Thymus (tissue), 11 donors: ENCODE measurements at regions not wholly inside any gene's neighbourhood (a gene's known extent, or its start where the extent isn't known, plus 50 kb on each side); places are given as distances from the start of the nearest gene placed in this dataset.

Source experiments
- DNase-seq, 9 donors: peaks; one replicate each; pipeline ENCODE4 v3.0.0-alpha.2; 2013; ENCODE audit warnings: low spot score in 9 of 9, low read depth in 6 of 9, missing footprints in 1 of 9
- H3K27ac ChIP-seq, 2 donors: one replicate each; pipeline ENCODE4 v1.5.1; 2013; ENCODE audit warnings: control low read depth in 1 of 2, low read depth in 1 of 2, low read length in 1 of 2, mild to moderate bottlenecking in 1 of 2, moderate library complexity in 1 of 2
- H3K27me3 ChIP-seq, 2 donors: one replicate each; pipeline ENCODE4 v1.5.1; 2013; ENCODE audit warnings: low read length in 1 of 2; ENCODE audit not compliant: control insufficient read depth in 2 of 2, insufficient read depth in 1 of 2
- H3K36me3 ChIP-seq, 2 donors: one replicate each; pipeline ENCODE4 v1.5.1; 2013; ENCODE audit warnings: low read length in 1 of 2, mild to moderate bottlenecking in 1 of 2, moderate library complexity in 1 of 2; ENCODE audit not compliant: control insufficient read depth in 2 of 2, insufficient read depth in 2 of 2
- H3K4me1 ChIP-seq, 2 donors: one replicate each; pipeline ENCODE4 v1.5.1; 2013; ENCODE audit warnings: low read length in 2 of 2; ENCODE audit not compliant: control insufficient read depth in 2 of 2, insufficient read depth in 2 of 2
- H3K4me3 ChIP-seq, 2 donors: one replicate each; pipeline ENCODE4 v1.5.1; 2013; ENCODE audit warnings: low read length in 2 of 2, control low read depth in 1 of 2, mild to moderate bottlenecking in 1 of 2
- H3K9me3 ChIP-seq, 2 donors: one replicate each; pipeline ENCODE4 v1.5.1; 2013; ENCODE audit warnings: low read length in 1 of 2, mild to moderate bottlenecking in 1 of 2; ENCODE audit not compliant: control insufficient read depth in 2 of 2, insufficient read depth in 1 of 2
- WGBS: extraction: QIAGEN DNeasy Blood & Tissue Kit; methylation state at CpG from one replicate; pipeline ENCODE4 v1.1.7; 2013; 5-methylcytosine and 5-hydroxymethylcytosine counted together
- donor health status: healthy.

GRCh38 chr4:123755655-123756054 is 359.1 kb downstream of the SPRY1 start:
- Histone ChIP-seq H3K36me3 (no peaks in the 10 kb centered on the region), H3K4me3 (no peak overlapping the region), H3K4me1 (no peaks in the 10 kb centered on the region), H3K27me3 (no peaks in the 10 kb centered on the region), H3K27ac (no peak overlapping the region), H3K9me3 (no peaks in the 10 kb centered on the region)
- 96% methylated on average over 2 of the region's 2 CpGs for WGBS
- no peak for DNase-seq

- DNase-seq: no peak
- WGBS: 69% methylated on average over 2 of the region's 2 CpGs
- H3K27me3 ChIP-seq: no peaks in the 10 kb centered on the region
- no peaks in the 10 kb centered on the region for H3K4me1 ChIP-seq
- H3K36me3 ChIP-seq: no peaks in the 10 kb centered on the region
- H3K9me3 ChIP-seq: no peaks in the 10 kb centered on the region
- no peak overlapping the region for H3K27ac ChIP-seq
- no peak overlapping the region for H3K4me3 ChIP-seq
Observed at GRCh38 chr4:123767806-123768205, 371.2 kb downstream of the SPRY1 start.

GRCh38 chr4:123770884-123771283 is 374.3 kb downstream of the SPRY1 start:
- WGBS: over 99% methylated on average over 3 of the region's 3 CpGs
- Histone ChIP-seq H3K9me3 (no peaks in the 10 kb centered on the region), H3K27me3 (no peaks in the 10 kb centered on the region), H3K4me1 (no peaks in the 10 kb centered on the region), H3K36me3 (no peaks in the 10 kb centered on the region), H3K27ac (no peak overlapping the region), H3K4me3 (no peak overlapping the region)
- DNase-seq: no peak

- Histone ChIP-seq H3K4me1 (no peaks in the 10 kb centered on the region), H3K9me3 (no peaks in the 10 kb centered on the region), H3K36me3 (no peaks in the 10 kb centered on the region), H3K27me3 (no peaks in the 10 kb centered on the region), H3K27ac (no peak overlapping the region), H3K4me3 (no peak overlapping the region)
- no peak for DNase-seq
- 89% methylated on average over 1 of the region's 1 CpG for WGBS
Observed at GRCh38 chr4:123776267-123776666, 379.7 kb downstream of the SPRY1 start.

GRCh38 chr4:123777373-123777772 is 380.8 kb downstream of the SPRY1 start:
- DNase-seq: no peak
- 95% methylated on average over 1 of the region's 1 CpG for WGBS
- no peaks in the 10 kb centered on the region for H3K36me3 ChIP-seq

GRCh38 chr4:123783151-123783790 is 386.7 kb downstream of the SPRY1 start:
- Histone ChIP-seq H3K4me3 (no peak overlapping the region), H3K9me3 (no peaks in the 10 kb centered on the region), H3K27me3 (no peaks in the 10 kb centered on the region), H3K36me3 (no peaks in the 10 kb centered on the region), H3K4me1 (no peaks in the 10 kb centered on the region), H3K27ac (no peak overlapping the region)
- no peak for DNase-seq
- 79% methylated on average over 3 of the region's 3 CpGs for WGBS

More at GRCh38 chr4:123777373-123777772, 380.8 kb downstream of the SPRY1 start:
- Histone ChIP-seq H3K9me3 (no peaks in the 10 kb centered on the region), H3K27me3 (no peaks in the 10 kb centered on the region), H3K4me1 (no peaks in the 10 kb centered on the region), H3K4me3 (no peak overlapping the region), H3K27ac (no peak overlapping the region)

GRCh38 chr4:123783921-123784320 is 387.3 kb downstream of the SPRY1 start:
- Histone ChIP-seq H3K36me3 (no peaks in the 10 kb centered on the region), H3K27me3 (no peaks in the 10 kb centered on the region), H3K4me1 (no peaks in the 10 kb centered on the region), H3K27ac (no peak overlapping the region), H3K9me3 (no peaks in the 10 kb centered on the region), H3K4me3 (no peak overlapping the region)
- DNase-seq: no peak

GRCh38 chr4:123784626-123785025 is 388.0 kb downstream of the SPRY1 start:
- H3K27me3 ChIP-seq: no peaks in the 10 kb centered on the region
- H3K9me3 ChIP-seq: no peaks in the 10 kb centered on the region
- H3K36me3 ChIP-seq: no peaks in the 10 kb centered on the region
- no peak for DNase-seq
- no peaks in the 10 kb centered on the region for H3K4me1 ChIP-seq
- no peak overlapping the region for H3K4me3 ChIP-seq
- no peak overlapping the region for H3K27ac ChIP-seq

- Histone ChIP-seq H3K36me3 (no peaks in the 10 kb centered on the region), H3K27me3 (no peaks in the 10 kb centered on the region), H3K9me3 (no peaks in the 10 kb centered on the region), H3K27ac (no peak overlapping the region), H3K4me1 (no peaks in the 10 kb centered on the region), H3K4me3 (no peak overlapping the region)
- DNase-seq: no peak
- WGBS: 95% methylated on average over 3 of the region's 3 CpGs
Observed at GRCh38 chr4:123785538-123785937, 388.9 kb downstream of the SPRY1 start.
